ENCODE measurements at regions not wholly inside any gene's neighbourhood (a gene's known extent, or its start where the extent isn't known, plus 50 kb on each side); places are given as distances from the start of the nearest gene placed in this dataset.

- TF ChIP-seq CTCF (conservative IDR thresholded peaks at IDR 0.05; ENCODE audit: low read length): no peak
- TF ChIP-seq EZH2phosphoT487 (IDR thresholded peaks at IDR 0.05; ENCODE audit: borderline replicate concordance, low read depth, low read length): no peak
Measured at GRCh38 chr9:32877639-32878217, 94.4 kb downstream of the TMEM215 start.
